RPMI7951 (cell line): ENCODE measurements at regions not wholly inside any gene's neighbourhood (a gene's known extent, or its start where the extent isn't known, plus 50 kb on each side); places are given as distances from the start of the nearest gene placed in this dataset.
"Not testable (repeated sequence)": the region's sequence is repeated elsewhere in the genome, so short reads cannot be mapped to it uniquely, and the experiment has no call there.

ENCODE experiments used
- DNase-seq: peaks from one replicate; pipeline ENCODE4 v3.0.0-alpha.2; 2012; ENCODE audit warnings: low read depth

GRCh38 chr6:137969874-137970273 is 102.8 kb downstream of the TNFAIP3 start:
- DNase-seq, result no peak

DNA sequence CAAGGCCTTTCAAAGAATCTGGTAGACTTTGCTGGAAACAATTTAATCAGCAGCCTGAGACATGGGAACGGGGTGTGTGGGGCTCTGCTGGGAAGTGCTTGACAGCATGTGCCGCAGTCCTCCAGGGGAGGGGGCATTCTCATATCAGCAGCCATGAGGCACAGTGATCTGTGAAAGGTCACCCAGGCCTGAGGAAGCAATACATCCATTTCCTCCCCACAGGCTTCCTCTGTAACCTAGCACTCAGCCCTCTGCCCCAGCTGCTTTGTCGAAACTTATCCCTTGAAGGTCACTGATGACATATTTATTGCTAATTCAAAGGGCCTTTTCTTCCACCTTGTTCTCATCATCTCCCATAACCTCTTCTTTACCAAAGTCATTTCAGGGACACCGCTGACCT is 103.3 kb downstream of the TNFAIP3 start:
- DNase-seq, result no peak

DNA sequence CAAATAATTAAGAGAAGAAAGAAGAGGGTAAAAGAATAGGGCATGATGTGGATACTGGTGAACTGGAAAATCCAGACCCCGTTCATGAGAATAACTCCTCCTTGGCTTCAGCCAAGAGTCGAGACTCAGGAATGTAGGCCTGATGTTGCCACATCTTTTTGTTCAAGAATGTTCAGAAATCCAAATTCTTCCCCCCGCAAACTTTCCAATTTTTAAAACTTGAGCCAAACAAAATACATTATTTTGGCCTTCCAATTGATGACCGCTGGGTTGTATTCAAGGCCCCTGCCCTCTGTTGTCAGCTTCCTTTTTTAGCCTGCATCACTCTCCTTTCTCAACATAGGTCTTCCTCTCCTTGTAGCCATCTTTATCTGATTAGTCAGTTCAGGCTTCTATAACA is 106.1 kb downstream of the TNFAIP3 start:
- DNase-seq, result no peak

DNA sequence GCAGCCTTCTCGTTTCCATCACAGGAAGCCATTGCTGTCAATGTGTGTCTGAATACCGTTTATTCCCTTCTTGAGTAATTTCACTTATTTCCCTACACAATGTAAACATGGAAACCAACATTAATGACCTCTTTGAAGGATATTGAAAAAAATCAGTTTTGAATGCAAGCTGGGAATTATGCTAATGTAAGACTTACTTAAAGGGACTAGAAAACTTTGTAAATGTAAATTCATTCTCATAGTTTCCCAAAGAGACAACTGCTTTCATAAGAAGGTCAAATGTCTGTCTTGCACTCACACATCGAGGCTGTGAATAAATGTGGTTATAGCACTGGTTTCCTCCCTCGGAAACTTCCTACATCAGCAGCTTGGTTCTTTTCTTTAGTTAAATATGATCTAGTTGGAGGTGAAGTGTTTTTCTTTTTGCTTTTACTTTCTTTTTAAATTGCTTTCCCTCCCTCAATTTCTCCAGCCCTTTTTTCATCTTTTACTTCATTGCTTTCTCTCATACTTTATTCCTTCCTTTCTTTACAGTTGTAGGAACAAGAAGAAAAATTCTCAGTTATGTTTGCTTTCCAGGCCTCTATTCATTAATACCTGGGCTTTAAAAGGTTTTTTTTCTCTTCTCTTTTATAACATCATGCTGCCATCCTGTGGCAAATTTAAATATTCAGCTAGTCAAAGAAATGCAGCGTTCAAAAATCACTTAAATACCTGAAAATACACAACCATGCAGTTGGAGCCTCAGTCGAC is 108.3 kb downstream of the TNFAIP3 start:
- DNase-seq, result no peak

DNA sequence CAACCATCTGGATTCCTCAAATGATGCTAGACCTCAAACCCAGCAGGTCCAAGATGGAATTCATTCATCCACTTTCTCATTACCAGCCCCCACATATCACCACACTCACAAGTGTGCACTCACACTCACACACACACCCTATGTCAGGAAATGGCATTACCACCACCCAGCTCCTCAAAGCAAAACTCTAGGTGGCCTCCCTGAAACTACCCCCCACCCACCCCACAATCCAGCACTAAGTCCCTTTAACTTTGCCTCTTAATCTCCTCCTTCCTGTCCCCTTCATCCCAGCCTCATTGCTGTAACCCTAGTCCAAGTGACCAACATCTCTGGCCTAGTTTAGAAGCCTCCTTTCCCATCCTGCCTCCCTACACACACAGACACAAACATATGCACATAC is 109.4 kb downstream of the TNFAIP3 start:
- DNase-seq, result no peak

GRCh38 chr6:137977206-137977605 is 110.1 kb downstream of the TNFAIP3 start:
- DNase-seq, result no peak

DNA sequence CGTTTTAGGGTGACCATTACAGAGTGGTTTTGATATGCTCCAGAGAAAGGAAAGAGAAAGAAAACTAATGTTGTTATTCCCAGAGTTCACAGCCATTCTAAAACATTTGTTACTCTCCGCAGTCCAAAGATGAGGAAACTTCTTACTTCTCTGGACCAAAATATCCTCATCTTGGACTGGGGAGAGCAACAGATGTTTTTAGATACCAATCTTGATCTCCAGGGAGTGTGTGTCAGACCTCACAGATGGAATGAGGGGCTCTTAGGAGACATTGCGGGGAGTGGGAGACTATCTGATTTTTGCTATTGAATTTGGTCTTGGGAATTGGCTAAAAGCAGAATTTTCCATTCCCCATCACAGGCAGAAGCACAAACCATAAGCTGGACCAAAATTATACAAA is 110.8 kb downstream of the TNFAIP3 start:
- no peak for DNase-seq

DNA sequence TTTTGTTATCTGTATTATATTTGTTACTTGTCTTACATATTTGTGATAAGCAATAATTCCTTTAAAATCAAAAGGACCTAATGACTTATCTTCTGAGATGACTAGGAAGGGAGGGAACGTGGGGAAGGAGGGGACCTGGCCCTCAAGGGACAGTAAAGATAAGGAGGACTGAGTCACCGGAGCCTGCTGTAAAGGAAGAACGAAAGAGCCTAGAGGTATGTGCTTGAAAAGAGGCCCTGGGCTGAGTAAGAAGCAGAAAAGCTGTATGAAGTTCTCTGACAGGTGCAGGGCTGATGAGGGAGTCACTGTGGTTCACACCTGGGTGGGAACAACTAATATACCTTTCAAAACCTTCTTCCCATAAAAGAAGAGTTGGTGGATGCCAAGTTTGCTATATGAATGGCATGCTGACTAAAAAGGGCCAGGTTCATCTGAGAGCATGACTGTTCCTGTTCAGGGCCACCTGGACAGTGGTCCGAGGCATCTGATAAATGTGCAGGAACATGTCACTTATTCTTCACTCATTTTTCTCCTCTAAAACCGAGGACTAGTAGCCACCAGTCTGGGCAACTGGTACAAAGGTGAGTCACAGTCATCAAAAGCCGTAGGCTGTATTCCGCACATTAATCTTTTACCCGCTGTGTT is 111.3 kb downstream of the TNFAIP3 start:
- DNase-seq, result no peak

DNA sequence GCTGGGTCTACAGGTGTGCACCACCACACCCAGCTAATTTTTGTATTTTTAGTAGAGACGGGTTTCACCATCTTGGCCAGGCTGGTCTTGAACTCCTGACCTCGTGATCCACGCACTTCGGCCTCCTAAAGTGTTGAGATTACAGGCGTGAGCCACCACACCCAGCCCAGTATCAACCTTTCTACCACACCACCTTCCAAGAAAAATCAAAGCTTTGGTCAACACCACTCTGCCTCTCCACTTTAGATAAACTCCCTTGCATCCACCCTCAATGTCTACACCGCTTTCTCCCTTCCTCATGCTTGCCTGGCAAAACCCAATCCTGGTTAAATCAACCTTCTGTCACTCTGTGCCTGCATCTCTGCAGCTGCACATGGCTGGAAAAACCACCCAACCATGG is 112.2 kb downstream of the TNFAIP3 start:
- not testable (repeated sequence) for DNase-seq

DNA sequence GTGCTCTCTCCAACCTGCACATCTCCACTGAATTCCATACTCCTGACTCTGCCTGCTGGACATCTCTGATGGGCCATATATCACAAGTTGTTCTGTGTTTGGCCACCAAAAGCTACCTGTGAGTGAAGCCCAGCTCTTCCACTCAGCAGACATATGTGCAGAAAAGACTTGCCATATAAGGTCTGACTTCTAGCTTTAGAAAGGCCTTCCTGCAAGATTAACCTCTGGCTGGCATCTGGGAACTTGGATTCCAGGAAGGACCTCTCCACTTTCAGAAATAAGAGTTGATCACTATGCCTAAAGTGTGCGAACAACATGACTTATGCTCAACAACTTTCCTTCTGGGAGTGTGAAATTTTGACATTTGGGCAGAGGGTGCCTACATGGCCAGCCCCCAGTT is 113.7 kb downstream of the TNFAIP3 start:
- DNase-seq, result no peak

GRCh38 chr6:137981758-137982157 is 114.7 kb downstream of the TNFAIP3 start:
- no peak for DNase-seq

- DNase-seq, result no peak
These were observed 115.5 kb downstream of the TNFAIP3 start for GRCh38 chr6:137982418-137983189.

DNA sequence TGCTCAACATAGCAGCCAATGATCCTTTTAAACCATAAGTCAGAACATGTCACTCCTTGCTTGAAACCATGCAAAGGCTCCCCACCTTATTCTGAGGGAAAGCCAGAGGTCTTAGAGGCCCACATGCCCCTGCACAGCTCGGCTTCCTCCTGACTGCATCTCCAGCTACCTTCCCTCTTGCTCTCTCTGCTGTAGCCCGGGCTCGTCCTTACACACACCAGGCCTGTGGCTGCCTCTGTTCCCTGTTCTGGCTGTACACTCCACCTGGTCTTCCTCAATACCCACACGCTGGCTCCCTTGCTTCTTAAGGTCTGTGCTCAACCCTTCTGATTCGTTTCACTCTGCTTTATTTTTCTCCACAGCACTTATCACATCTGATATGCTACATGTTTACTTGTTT is 116.2 kb downstream of the TNFAIP3 start:
- DNase-seq, result no peak

GRCh38 chr6:137989664-137990063 is 117.6 kb downstream of the PERP start:
- no peak for DNase-seq

DNA sequence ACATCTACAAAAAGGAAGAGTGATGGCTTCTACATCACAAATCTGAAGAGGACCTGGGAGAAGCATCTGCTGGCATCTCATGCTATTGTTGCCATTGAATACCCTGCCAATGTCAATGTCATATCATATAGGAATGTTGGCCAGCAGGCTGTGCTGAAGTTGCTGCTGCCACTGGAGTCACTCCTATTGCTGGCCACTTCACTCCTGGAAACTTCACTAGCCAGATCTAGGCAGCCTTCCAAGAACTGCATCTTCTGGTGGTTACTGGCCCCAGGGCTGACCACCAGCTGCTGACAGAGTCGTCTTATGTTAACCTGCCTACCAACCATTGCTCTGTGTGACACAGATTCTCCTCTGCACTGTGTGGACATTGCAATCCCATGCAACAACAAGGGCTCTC is 111.8 kb downstream of the PERP start:
- DNase-seq, result peak; percentile 54

DNA sequence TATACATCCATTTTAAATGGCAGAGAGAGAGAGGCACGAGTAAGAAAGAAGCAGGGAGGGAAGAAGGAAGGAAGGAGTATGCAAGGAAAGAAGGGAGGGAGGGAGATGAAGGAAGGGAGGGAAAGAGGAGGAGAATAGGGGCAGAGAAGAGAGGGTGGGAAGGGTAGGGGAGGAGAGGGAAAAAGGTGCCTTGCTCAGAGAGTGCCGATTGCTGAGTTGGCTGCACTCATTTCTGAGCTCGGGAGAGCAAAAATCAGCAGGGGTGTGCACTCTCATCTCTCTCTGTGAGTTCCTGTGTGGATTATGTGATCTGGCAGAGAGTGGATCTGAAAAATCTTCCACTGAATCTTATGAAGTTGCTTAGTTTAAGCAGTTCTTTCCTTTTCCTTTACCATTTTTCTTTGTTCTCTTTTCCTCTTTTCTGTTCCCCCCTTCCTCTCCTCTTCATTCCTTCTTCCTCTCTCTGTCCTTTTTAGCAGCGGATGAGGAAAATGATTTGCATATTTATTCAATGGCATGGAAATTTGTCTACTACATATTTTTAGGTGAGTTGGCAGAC is 108.7 kb downstream of the PERP start:
- DNase-seq, result no peak

DNA sequence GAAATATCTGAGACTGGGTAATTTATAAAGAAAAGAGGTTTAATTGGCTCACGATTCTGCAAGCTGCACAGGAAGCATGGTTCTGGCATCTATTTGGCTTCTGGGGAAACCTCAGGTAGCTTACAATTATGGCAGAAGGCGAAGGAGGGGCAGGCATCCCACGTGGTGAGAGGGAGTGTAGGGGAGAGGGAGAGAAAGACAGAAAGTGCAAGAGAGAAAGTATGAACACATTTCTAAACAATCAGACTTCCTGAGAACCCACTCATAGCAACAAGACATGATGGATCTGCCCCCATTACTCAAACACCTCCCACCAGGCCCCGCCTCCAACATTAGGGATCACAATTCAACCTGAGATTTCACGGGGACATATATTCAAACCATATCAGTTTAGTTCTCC is 107.4 kb downstream of the PERP start:
- no peak for DNase-seq

GRCh38 chr6:138000941-138001340 is 106.3 kb downstream of the PERP start:
- DNase-seq, result no peak

DNA sequence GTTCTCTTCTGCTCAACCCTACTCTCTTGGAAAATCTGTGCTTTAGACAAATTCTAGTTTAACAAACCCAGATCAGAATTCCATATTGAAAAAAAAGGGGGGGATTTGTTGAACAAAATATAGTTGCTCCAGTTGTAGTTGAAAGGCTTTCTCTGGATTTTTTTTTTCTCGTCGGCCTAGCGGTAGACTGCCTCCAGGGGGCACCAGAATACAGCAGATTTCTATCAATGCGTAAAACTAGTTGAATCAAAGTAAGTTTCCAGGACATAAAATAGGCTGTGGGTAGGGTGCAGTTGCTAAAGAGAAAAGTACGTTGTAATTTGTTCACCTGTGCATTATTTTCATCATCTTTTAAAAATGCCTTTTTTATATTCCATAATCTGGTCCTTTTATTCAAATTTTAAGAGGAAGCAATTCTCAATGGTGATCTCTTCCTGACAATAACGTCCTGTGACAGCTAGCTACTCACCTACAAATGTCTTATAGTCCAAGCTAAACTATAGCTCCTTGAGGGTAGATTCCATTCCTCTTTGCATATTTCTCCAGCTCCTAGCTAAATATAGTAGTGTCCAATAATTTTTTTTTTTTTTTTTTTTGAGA is 105.4 kb downstream of the PERP start:
- peak; percentile 42 for DNase-seq

GRCh38 chr6:138004430-138005287 is 102.6 kb downstream of the PERP start:
- peak; percentile 37 for DNase-seq

GRCh38 chr6:138005846-138006245 is 101.4 kb downstream of the PERP start:
- no peak for DNase-seq
